ENCODE measurements at regions not wholly inside any gene's neighbourhood (a gene's known extent, or its start where the extent isn't known, plus 50 kb on each side); places are given as distances from the start of the nearest gene placed in this dataset.

- TF ChIP-seq CTCF (IDR thresholded peaks at IDR 0.05; ENCODE audit: low read depth, low read length) = no peak
- TF ChIP-seq MAX (IDR thresholded peaks at IDR 0.05; ENCODE audit: low read depth, low read length) = no peak
- no peak for TF ChIP-seq POLR2A (IDR thresholded peaks at IDR 0.05; ENCODE audit: extremely low read depth, insufficient read length)
- TF ChIP-seq MYC (IDR thresholded peaks at IDR 0.05; ENCODE audit: low read depth, low read length) = no peak
Measured at GRCh38 chr1:83065952-83066727, 932.8 kb downstream of the TTLL7 start.

All from NB4 (cell line).